Mesendoderm (in vitro differentiated cells): ENCODE measurements at regions not wholly inside any gene's neighbourhood (a gene's known extent, or its start where the extent isn't known, plus 50 kb on each side); places are given as distances from the start of the nearest gene placed in this dataset.

Source experiments
- DNase-seq: peaks from one replicate; pipeline ENCODE4 v3.0.0; 2013
- H2AK5ac ChIP-seq: 2 replicates; pipeline ENCODE4 v1.6.1; 2013; ENCODE audit warnings: low read length, inconsistent platforms
- H2BK120ac ChIP-seq: 2 replicates; pipeline ENCODE4 v1.6.1; 2013; ENCODE audit warnings: low read depth, mild to moderate bottlenecking, low read length, moderate library complexity, mixed read lengths
- H2BK15ac ChIP-seq: replicated peaks from 2 replicates; pipeline ENCODE4 v1.6.1; 2013; ENCODE audit warnings: low read depth, mild to moderate bottlenecking, moderate library complexity
- H2BK5ac ChIP-seq: 2 replicates; pipeline ENCODE4 v1.6.1; 2013; ENCODE audit warnings: low read length, inconsistent platforms
- H3K18ac ChIP-seq: 2 replicates; pipeline ENCODE4 v1.6.1; 2013; ENCODE audit warnings: mild to moderate bottlenecking, low read length, mixed read lengths
- H3K23ac ChIP-seq: one replicate; pipeline ENCODE4 v1.6.1; 2013; ENCODE audit warnings: low read length
- H3K27ac ChIP-seq: 2 replicates; pipeline ENCODE4 v1.5.1; 2013; ENCODE audit warnings: low read depth, mild to moderate bottlenecking, inconsistent platforms, low read length, moderate library complexity
- H3K27me3 ChIP-seq: 2 replicates; pipeline ENCODE4 v1.6.1; 2013; ENCODE audit warnings: low read length, control low read depth, mild to moderate bottlenecking, inconsistent platforms; ENCODE audit not compliant: insufficient read depth, poor library complexity
- H3K36me3 ChIP-seq: 2 replicates; pipeline ENCODE4 v1.6.1; 2013; ENCODE audit warnings: low read length, inconsistent platforms; ENCODE audit not compliant: control insufficient read depth, insufficient read depth
- H3K4ac ChIP-seq: one replicate; pipeline ENCODE4 v1.6.1; 2013; ENCODE audit warnings: low read depth, mild to moderate bottlenecking, low read length, moderate library complexity
- H3K4me1 ChIP-seq: 2 replicates; pipeline ENCODE4 v1.6.1; 2013; ENCODE audit warnings: low read depth, low read length, inconsistent platforms; ENCODE audit not compliant: control insufficient read depth
- H3K4me2 ChIP-seq: 2 replicates; pipeline ENCODE4 v1.6.1; 2013; ENCODE audit warnings: low read length
- H3K4me3 ChIP-seq: 2 replicates; pipeline ENCODE4 v1.5.1; 2013; ENCODE audit warnings: mild to moderate bottlenecking, low read length
- H3K56ac ChIP-seq: one replicate; pipeline ENCODE4 v1.6.1; 2013; ENCODE audit warnings: low read length
- H3K79me1 ChIP-seq: 2 replicates; pipeline ENCODE4 v1.6.1; 2013; ENCODE audit warnings: low read length, inconsistent platforms
- H3K79me2 ChIP-seq: 2 replicates; pipeline ENCODE4 v1.6.1; 2013; ENCODE audit warnings: mild to moderate bottlenecking, low read length; ENCODE audit not compliant: control insufficient read depth, insufficient read depth
- H3K9ac ChIP-seq: 2 replicates; pipeline ENCODE4 v1.6.1; 2013; ENCODE audit warnings: low read length, inconsistent platforms
- H4K5ac ChIP-seq: one replicate; pipeline ENCODE4 v1.6.1; 2013; ENCODE audit warnings: low read length
- H4K8ac ChIP-seq: one replicate; pipeline ENCODE4 v1.6.1; 2013; ENCODE audit warnings: low read depth, mild to moderate bottlenecking, control low read depth, low read length, moderate library complexity
- WGBS: extraction: QIAGEN DNeasy Blood & Tissue Kit; methylation state at CpG from one replicate; pipeline ENCODE4 v1.1.7; 2013; ENCODE audit warnings: low lambda C conversion rate, missing lambda C conversion rate; ENCODE audit not compliant: insufficient coverage; ENCODE audit errors: extremely low coverage; 5-methylcytosine and 5-hydroxymethylcytosine counted together

DNA sequence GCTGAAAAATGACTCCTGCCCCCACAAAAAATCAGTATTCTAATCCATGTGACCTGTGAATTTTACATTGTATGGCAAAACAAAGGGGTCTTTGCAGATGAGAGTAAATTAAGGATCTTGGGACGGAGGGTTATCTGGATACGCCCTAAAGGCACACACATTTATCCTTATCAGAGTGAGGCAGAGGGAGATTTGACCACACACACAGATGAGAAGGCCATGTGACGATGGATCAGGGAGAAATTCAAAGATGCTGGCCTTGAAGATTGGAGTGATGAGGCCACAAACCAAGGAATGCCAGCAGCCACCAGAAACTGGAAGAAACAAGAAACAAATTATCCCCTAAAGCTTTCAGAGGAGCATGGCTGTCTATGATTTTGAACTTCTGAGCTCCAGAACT, 288.5 kb downstream of the XXYLT1 start:
- DNase-seq, result no peak
- H3K18ac ChIP-seq, result no peak overlapping the region
- H3K4me1 ChIP-seq, result no peaks in the 10 kb centered on the region

GRCh38 chr3:194983121-194983520, 287.8 kb downstream of the XXYLT1 start:
- Histone ChIP-seq H3K27me3 (no peaks in the 10 kb centered on the region), H3K79me1 (no peaks in the 10 kb centered on the region), H2BK120ac (no peak overlapping the region), H3K4me1 (no peaks in the 10 kb centered on the region), H4K8ac (no peak overlapping the region), H3K36me3 (no peaks in the 10 kb centered on the region), H3K79me2 (no peaks in the 10 kb centered on the region), H3K18ac (no peak overlapping the region), H3K27ac (no peak overlapping the region), H3K4me2 (no peak overlapping the region), H3K4ac (no peak overlapping the region), H3K4me3 (no peak overlapping the region), H2BK5ac (no peak overlapping the region), H2AK5ac (no peak overlapping the region), H3K9ac (no peak overlapping the region), H4K5ac (no peak overlapping the region), H3K23ac (no peak overlapping the region), H3K56ac (no peak overlapping the region), H2BK15ac (no peak overlapping the region)
- no CpG with 5 or more reads among the region's 2 CpGs for WGBS
- no peak for DNase-seq

More for the DNA sequence above, 288.5 kb downstream of the XXYLT1 start:
- no peaks in the 10 kb centered on the region for H3K79me1 ChIP-seq
- no peaks in the 10 kb centered on the region for H3K36me3 ChIP-seq
- H3K23ac ChIP-seq, result no peak overlapping the region
- H3K4ac ChIP-seq, result no peak overlapping the region
- no peak overlapping the region for H4K8ac ChIP-seq
- H3K56ac ChIP-seq, result no peak overlapping the region
- no peak overlapping the region for H4K5ac ChIP-seq
- no peak overlapping the region for H3K4me3 ChIP-seq
- no peak overlapping the region for H2BK120ac ChIP-seq
- H3K79me2 ChIP-seq, result no peaks in the 10 kb centered on the region
- H3K4me2 ChIP-seq, result no peak overlapping the region
- H2AK5ac ChIP-seq, result no peak overlapping the region
- no peak overlapping the region for H2BK5ac ChIP-seq
- H3K9ac ChIP-seq, result no peak overlapping the region
- WGBS, result no CpG with 5 or more reads among the region's 3 CpGs
- H3K27ac ChIP-seq, result no peak overlapping the region
- no peak overlapping the region for H2BK15ac ChIP-seq
- no peaks in the 10 kb centered on the region for H3K27me3 ChIP-seq

GRCh38 chr3:194983620-194984019, 287.3 kb downstream of the XXYLT1 start:
- Histone ChIP-seq H3K36me3 (no peaks in the 10 kb centered on the region), H2BK15ac (no peak overlapping the region), H2AK5ac (no peak overlapping the region), H2BK5ac (no peak overlapping the region), H3K79me2 (no peaks in the 10 kb centered on the region), H3K18ac (no peak overlapping the region), H3K27ac (no peak overlapping the region), H4K5ac (no peak overlapping the region), H3K4me3 (no peak overlapping the region), H3K23ac (no peak overlapping the region), H3K4ac (no peak overlapping the region), H3K4me2 (no peak overlapping the region), H3K27me3 (no peaks in the 10 kb centered on the region), H3K79me1 (no peaks in the 10 kb centered on the region), H4K8ac (no peak overlapping the region), H3K56ac (no peak overlapping the region), H3K9ac (no peak overlapping the region), H2BK120ac (no peak overlapping the region), H3K4me1 (no peaks in the 10 kb centered on the region)
- no CpG with 5 or more reads among the region's 2 CpGs for WGBS
- no peak for DNase-seq

GRCh38 chr3:194984066-194984465, 286.9 kb downstream of the XXYLT1 start:
- H3K56ac ChIP-seq, result no peak overlapping the region
- no peak overlapping the region for H3K4me2 ChIP-seq
- H3K4me3 ChIP-seq, result no peak overlapping the region
- H3K4ac ChIP-seq, result no peak overlapping the region
- no peaks in the 10 kb centered on the region for H3K36me3 ChIP-seq
- H2BK15ac ChIP-seq, result no peak overlapping the region
- no peak overlapping the region for H3K9ac ChIP-seq
- H3K18ac ChIP-seq, result no peak overlapping the region
- DNase-seq, result no peak
- H3K79me1 ChIP-seq, result no peaks in the 10 kb centered on the region
- H4K5ac ChIP-seq, result no peak overlapping the region
- no peak overlapping the region for H3K27ac ChIP-seq
- H2BK120ac ChIP-seq, result no peak overlapping the region
- WGBS, result no CpG with 5 or more reads among the region's 3 CpGs
- H3K23ac ChIP-seq, result no peak overlapping the region
- H4K8ac ChIP-seq, result no peak overlapping the region
- no peaks in the 10 kb centered on the region for H3K4me1 ChIP-seq
- H3K79me2 ChIP-seq, result no peaks in the 10 kb centered on the region
- no peaks in the 10 kb centered on the region for H3K27me3 ChIP-seq
- H2BK5ac ChIP-seq, result no peak overlapping the region
- no peak overlapping the region for H2AK5ac ChIP-seq

DNA sequence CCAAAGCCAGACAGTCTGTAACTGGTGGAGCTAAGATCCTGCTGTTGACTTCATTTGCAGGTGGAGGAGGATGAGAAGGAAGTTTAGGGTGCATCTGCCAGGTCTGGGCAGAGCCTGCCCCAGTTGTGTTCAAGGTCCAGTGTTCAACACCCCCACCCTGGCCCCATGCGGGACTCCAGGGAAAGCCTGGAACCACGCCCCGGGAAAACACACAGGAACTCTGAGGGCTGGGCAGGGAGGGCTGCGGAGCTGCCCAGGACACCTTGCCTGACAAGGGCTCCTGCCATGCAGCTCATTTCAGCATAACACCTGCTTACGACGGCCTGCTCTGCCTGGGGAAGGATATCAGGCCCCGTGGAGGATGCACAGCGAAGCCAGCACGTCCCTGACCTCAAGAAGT, 286.3 kb downstream of the XXYLT1 start:
- H3K4ac ChIP-seq, result no peak overlapping the region
- no peak overlapping the region for H2AK5ac ChIP-seq
- H3K18ac ChIP-seq, result no peak overlapping the region
- peak overlapping the region; percentile 47 for H3K4me2 ChIP-seq
- H3K79me2 ChIP-seq, result no peaks in the 10 kb centered on the region
- WGBS, result no CpG with 5 or more reads among the region's 9 CpGs
- H3K56ac ChIP-seq, result peak overlapping the region; percentile 69
- H4K8ac ChIP-seq, result no peak overlapping the region
- no peak overlapping the region for H2BK15ac ChIP-seq
- no peaks in the 10 kb centered on the region for H3K36me3 ChIP-seq
- H3K27ac ChIP-seq, result no peak overlapping the region
- H3K4me1 ChIP-seq, result no peaks in the 10 kb centered on the region
- no peak overlapping the region for H2BK5ac ChIP-seq
- no peaks in the 10 kb centered on the region for H3K79me1 ChIP-seq
- H3K9ac ChIP-seq, result peak overlapping the region; percentile 50
- no peak overlapping the region for H2BK120ac ChIP-seq
- no peak overlapping the region for H3K23ac ChIP-seq
- H3K4me3 ChIP-seq, result no peak overlapping the region
- DNase-seq, result no peak
- H4K5ac ChIP-seq, result no peak overlapping the region
- H3K27me3 ChIP-seq, result no peaks in the 10 kb centered on the region

- Histone ChIP-seq H3K27me3 (no peaks in the 10 kb centered on the region), H2BK5ac (no peak overlapping the region), H3K23ac (no peak overlapping the region), H3K4me1 (no peaks in the 10 kb centered on the region), H3K56ac (peak overlapping the region; percentile 69), H4K8ac (no peak overlapping the region), H2BK120ac (no peak overlapping the region), H2AK5ac (no peak overlapping the region), H2BK15ac (no peak overlapping the region), H3K79me1 (no peaks in the 10 kb centered on the region), H3K18ac (no peak overlapping the region), H4K5ac (no peak overlapping the region), H3K9ac (peak overlapping the region; percentile 55), H3K4ac (no peak overlapping the region), H3K4me3 (no peak overlapping the region), H3K27ac (no peak overlapping the region), H3K79me2 (no peaks in the 10 kb centered on the region), H3K4me2 (peak overlapping the region; percentile 47), H3K36me3 (no peaks in the 10 kb centered on the region)
- no CpG with 5 or more reads among the region's 33 CpGs for WGBS
- peak; percentile 97 for DNase-seq
Observed at GRCh38 chr3:194985031-194985578, 285.9 kb downstream of the XXYLT1 start.
